GM18498 (cell line): ENCODE measurements at regions not wholly inside any gene's neighbourhood (a gene's known extent, or its start where the extent isn't known, plus 50 kb on each side); places are given as distances from the start of the nearest gene placed in this dataset.

Experiments used
- ATAC-seq: cut with Tn5 transposase; IDR thresholded peaks from one replicate; pipeline ENCODE4 v1.9.1; 2021; ENCODE audit warnings: mild to moderate bottlenecking, moderate library complexity; ENCODE audit not compliant: unreplicated experiment

- no peak for ATAC-seq
These were observed 218.6 kb upstream of the ASIC2 start for GRCh38 chr17:33511670-33512069.

GRCh38 chr17:33512113-33512512 lies 219.0 kb upstream of the ASIC2 start:
- ATAC-seq: no peak

- no peak for ATAC-seq
These were observed 220.7 kb upstream of the ASIC2 start for GRCh38 chr17:33513769-33514168.

GRCh38 chr17:33514369-33514768 lies 221.3 kb upstream of the ASIC2 start:
- no peak for ATAC-seq

DNA sequence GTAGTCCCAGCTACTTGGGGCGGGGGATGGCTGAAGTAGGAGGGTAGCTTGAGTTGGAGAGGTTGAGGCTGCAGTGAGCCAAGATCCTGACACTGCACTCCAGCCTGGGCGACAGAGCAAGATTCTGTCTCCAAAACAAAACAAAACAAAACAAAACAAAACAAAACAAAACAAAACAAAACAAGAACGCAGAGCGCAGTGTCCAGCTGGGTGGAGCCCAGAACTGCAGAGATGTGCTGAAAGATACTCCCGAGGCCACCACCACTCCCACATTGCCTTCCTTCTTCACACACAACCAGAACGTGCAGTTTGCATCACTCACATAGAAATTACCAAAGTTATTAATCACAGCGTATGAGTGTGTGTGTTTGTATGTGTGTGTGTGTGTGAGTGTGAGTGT lies 222.9 kb upstream of the ASIC2 start:
- no peak for ATAC-seq

GRCh38 chr17:33516645-33517044 lies 223.6 kb upstream of the ASIC2 start:
- no peak for ATAC-seq

GRCh38 chr17:33517746-33518145 lies 224.7 kb upstream of the ASIC2 start:
- ATAC-seq: no peak

DNA sequence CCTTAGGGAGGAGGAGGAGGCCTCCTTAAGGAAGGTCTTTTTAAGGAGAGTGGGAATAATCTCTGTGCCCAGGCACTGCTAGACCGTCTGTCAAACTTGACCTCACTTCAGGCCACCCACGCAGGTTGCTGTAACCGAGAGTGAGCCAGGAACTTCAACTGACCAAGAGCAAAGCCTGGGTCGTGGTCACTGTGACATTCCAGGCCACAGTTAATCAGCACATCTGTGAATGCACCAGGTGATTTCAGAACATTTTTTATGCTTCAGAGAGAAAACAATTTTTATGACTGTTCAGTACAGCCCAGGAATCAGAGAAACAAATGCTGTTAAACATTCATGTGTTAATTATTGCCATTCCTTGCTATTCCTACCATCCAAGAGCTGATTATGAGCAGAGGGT lies 226.6 kb upstream of the ASIC2 start:
- no peak for ATAC-seq

DNA sequence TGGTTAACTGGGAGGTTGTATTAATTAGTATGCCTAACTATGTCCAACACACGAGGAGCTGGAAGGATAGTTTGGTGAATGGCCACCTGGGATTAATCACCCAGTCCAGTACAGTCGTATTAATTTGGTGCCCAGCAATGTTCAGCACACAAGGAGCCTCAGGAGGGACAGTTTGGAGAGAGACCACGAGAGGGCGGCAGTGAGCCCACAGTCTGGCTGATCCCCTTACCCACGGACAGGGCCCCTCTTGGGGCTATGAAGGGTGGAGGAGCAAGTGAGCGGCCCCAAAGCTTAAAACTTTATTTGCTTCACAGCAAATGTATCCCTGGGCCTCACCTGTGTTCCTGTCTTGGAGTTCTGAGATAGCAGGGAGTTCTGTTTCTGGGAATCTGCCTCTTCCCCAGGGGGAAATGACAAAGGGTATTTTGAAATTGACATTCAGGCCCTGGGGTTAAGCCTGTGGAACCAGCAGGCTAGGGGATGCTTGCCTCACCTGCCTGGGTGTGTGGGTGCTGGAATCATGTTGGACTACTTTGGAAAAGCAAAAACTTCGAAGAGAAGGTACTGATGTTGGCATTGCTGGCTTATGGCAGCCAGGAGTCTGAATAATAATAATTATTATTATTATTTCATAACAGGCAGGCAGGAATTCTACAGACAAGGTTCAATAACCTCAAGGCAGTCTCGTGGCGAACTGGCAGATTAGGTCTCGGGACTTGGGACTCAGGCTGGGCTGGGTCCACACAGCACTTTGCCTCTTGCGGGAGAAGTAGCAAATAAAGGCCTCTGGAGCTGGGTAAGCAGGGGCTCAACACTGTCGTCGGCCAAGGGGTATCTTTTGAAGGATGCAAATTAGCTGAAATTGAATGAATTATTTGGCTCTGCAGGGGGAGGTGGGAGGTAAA lies 227.6 kb upstream of the ASIC2 start:
- no peak for ATAC-seq

DNA sequence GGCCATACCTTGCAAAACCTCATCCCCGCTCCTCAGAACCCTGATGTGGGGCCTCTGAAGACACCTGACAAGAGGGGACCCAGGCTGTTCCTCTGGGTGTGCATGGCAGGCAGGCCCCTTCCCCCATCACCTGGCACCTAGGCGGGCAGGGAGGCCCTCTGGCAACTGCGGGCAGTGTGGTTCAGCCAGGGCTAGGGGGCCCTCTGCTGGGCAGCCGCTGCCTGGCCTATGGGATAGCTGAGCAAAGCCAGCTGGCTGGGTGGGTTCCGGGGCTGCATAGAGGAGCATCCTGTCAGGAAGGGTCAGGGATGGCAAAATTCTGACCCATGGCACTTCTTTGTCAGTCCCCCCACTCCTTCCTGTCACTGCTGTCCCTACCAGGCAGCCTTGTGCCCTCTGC lies 228.7 kb upstream of the ASIC2 start:
- ATAC-seq: no peak

- no peak for ATAC-seq
These were observed 229.5 kb upstream of the ASIC2 start for GRCh38 chr17:33522623-33523022.

- no peak for ATAC-seq
These were observed 230.5 kb upstream of the ASIC2 start for GRCh38 chr17:33523577-33523981.

- ATAC-seq: no peak
These were observed 232.1 kb upstream of the ASIC2 start for GRCh38 chr17:33525186-33525585.

DNA sequence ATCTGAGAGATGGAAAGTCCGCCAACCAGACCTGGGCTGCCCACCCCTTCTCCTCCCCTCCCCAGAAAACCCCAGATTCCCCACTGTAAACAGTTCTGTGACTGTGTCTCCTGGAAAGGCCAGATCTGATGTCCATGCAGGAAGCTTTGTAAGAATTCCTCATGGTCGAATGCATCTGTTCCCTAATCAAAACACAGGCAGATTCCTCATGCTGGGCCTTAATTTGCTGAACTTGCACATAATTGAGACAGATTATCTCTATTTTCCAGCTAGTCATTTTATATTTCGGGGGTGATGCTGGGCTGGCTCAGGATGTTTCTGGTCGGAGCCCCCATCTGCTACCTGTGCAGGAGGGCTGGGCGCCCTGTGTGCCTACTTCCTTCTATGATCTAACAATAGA lies 233.6 kb upstream of the ASIC2 start:
- ATAC-seq: no peak

GRCh38 chr17:33527290-33527689 lies 234.2 kb upstream of the ASIC2 start:
- no peak for ATAC-seq

DNA sequence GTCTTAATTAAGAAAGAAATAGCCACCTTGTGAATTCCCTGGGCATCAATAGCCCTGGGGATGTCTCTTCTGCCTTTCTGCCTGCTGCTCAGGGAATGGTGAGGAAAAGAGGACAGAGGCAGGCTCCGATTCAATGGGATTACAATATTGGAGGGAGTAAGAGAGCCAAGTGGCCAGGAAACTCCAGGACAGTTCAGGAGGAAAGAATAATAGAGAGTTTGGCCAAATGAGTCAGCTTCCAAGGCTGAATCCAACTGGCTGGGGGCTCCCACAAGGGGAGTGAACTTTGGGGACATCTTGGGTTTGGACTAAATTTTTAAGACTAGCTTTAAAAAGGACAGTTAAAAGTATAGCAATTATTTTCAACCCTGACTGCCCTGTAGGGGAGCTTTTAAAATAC lies 235.8 kb upstream of the ASIC2 start:
- ATAC-seq: no peak

DNA sequence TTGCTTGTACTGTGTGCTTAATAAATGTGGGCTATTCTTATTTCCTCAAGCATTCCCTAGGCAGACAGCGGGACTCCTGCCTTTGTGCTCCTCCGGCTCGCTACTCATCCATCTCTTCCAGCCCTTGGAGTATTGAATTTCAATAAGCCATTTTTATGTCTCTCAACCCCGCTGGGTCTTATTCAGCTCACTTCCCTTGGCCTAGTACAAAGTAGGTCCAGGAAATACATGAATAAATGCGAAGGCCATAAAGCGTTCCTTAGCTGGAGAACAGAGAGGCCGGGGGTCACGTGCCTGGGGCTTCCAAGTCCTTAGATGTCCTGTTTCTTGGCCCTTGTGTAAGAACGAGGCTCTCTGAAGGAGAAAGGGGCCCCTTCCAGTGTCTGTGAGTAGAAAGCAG lies 236.7 kb upstream of the ASIC2 start:
- ATAC-seq: no peak

DNA sequence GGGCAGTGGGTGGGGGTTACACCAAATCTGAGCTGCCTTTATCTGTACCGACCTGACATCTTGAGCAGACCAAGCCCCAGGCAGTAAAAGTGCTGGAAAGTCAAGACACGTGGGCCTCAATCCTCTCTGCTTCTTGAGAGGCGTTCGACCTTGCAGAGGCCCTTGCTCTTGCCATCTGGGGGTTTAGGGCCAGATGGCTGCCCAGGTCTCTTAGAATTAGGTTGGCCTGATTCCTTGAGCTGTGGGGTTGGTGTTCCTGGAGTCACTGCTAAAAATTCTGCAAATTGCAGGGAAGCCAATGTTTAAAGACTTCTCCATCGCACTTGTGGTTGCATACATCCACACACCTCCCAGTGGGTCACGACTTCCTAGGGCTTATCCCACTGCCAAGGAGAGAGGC lies 238.2 kb upstream of the ASIC2 start:
- no peak for ATAC-seq

DNA sequence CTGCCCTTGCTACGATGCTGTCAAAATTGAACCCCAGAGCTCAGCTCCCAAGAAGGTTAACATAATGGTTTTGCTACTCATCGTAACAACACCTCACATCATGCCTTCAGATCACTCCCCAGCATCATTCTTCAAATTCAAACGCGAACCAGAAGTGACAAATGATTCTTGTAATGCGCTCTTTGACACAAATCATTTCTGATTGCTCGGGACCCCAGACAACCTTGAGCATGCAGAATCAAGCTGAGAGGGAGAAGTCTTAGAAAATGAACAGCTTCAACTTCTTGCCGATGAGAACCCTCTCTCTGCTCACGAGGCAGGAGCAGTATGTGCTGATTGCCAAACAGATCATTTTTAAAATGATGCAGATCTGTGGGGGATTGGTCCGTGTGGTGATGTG lies 241.0 kb upstream of the ASIC2 start:
- no peak for ATAC-seq

DNA sequence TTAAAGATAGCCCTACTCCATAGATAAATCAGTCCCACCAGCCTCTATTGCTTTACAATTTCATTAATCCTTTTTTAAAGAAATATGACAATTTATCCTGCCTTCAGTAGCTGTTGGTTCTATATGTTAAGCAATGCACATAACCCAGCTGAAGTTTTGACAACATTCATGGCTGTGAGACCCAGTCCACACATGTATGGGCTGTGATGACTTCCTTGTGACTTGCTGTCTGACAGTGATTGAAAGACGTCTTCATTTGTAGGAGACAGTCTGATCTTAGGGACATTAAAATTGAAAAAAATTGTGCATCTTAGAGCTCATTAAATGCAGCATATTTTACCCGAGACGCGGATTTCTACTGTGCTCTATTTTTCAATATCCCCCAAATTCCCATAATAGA lies 252.0 kb upstream of the ASIC2 start:
- ATAC-seq: no peak

GRCh38 chr17:33550261-33550660 lies 257.2 kb upstream of the ASIC2 start:
- ATAC-seq: no peak

- ATAC-seq: no peak
These were observed 258.0 kb upstream of the ASIC2 start for GRCh38 chr17:33551075-33551474.

- ATAC-seq: no peak
These were observed 258.8 kb upstream of the ASIC2 start for GRCh38 chr17:33551911-33552310.
